ENCODE measurements at regions not wholly inside any gene's neighbourhood (a gene's known extent, or its start where the extent isn't known, plus 50 kb on each side); places are given as distances from the start of the nearest gene placed in this dataset.

DNA sequence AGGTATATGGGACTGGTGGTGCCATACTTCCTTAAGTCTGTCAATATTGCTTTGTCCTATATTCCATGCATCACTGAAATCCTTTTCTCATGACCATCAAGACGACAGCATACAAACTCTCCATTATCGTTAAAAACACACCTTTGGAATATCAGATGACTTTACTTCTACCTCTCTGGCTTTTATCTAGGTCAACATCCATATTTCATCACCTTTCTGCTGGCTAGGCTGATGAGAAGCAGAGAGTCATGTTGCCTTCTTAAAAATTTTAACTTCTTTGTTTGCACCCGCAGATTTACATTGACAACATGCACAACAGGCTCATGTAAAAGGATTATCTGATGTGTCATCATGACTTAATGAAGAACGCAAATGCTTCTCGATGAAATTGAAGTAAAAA is 771.4 kb downstream of the OLFM4 start:
- TF ChIP-seq, protein P1, sequence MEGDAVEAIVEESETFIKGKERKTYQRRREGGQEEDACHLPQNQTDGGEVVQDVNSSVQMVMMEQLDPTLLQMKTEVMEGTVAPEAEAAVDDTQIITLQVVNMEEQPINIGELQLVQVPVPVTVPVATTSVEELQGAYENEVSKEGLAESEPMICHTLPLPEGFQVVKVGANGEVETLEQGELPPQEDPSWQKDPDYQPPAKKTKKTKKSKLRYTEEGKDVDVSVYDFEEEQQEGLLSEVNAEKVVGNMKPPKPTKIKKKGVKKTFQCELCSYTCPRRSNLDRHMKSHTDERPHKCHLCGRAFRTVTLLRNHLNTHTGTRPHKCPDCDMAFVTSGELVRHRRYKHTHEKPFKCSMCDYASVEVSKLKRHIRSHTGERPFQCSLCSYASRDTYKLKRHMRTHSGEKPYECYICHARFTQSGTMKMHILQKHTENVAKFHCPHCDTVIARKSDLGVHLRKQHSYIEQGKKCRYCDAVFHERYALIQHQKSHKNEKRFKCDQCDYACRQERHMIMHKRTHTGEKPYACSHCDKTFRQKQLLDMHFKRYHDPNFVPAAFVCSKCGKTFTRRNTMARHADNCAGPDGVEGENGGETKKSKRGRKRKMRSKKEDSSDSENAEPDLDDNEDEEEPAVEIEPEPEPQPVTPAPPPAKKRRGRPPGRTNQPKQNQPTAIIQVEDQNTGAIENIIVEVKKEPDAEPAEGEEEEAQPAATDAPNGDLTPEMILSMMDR (IDR thresholded peaks at IDR 0.05): no peak
- TF ChIP-seq POLR2A (IDR thresholded peaks at IDR 0.05): no peak
